NCI-H146 treated with DMSO at 0.1 percent for 48 hours (cell line): ENCODE measurements at regions not wholly inside any gene's neighbourhood (a gene's known extent, or its start where the extent isn't known, plus 50 kb on each side); places are given as distances from the start of the nearest gene placed in this dataset.

Source experiments
- DNase-seq: peaks from one replicate; lab custom pipeline; 2025; ENCODE audit not compliant: unreplicated experiment; lab: John Stamatoyannopoulos, UW

GRCh38 chr14:40204441-40205175 is 772.4 kb upstream of the FBXO33 start:
- no peak for DNase-seq

DNA sequence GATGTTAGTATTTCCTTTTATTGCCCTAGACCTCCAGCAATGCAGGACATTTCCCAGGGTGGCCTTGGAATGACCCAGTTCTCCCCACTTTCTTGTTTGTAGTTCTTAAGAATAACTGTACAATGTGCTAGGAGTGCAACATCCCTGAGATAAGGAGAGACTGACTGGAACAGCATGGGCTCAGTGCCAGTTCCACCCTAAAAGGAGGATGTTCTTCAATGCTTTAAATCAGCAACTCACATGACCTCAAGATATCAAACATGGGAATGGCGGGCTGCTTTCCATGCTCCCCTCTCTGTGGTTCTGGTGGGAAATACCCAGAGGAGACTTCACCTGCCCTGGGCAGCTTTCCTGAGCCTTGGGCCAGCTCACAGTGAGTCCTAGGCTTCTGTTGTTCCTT is 766.9 kb upstream of the FBXO33 start:
- no peak for DNase-seq

- no peak for DNase-seq
Observed at GRCh38 chr14:40197344-40197743, 765.1 kb upstream of the FBXO33 start.

- no peak for DNase-seq
Observed at GRCh38 chr14:40188006-40188405, 755.8 kb upstream of the FBXO33 start.

- DNase-seq: no peak
Observed at GRCh38 chr14:40164083-40164482, 731.9 kb upstream of the FBXO33 start.

GRCh38 chr14:40139657-40140056 is 707.4 kb upstream of the FBXO33 start:
- no peak for DNase-seq

DNA sequence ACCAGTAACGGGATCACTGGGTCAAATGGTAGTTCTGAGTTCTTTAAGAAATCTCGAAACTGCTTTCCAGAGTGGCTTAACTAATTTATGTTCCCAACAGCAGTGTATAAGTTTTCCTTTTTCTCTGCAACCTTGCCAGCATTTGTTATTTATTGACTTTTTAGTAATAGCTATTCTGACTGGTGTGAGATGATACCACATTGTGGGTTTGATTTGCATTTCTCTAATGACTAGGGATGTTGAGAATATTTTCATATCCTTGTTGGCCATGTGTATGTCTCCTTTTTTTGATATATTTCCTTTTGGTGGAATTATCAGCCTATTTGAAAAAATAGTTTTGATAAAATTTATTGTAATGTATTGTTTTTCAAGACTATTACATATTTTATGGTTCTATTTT is 701.2 kb upstream of the FBXO33 start:
- no peak for DNase-seq

DNA sequence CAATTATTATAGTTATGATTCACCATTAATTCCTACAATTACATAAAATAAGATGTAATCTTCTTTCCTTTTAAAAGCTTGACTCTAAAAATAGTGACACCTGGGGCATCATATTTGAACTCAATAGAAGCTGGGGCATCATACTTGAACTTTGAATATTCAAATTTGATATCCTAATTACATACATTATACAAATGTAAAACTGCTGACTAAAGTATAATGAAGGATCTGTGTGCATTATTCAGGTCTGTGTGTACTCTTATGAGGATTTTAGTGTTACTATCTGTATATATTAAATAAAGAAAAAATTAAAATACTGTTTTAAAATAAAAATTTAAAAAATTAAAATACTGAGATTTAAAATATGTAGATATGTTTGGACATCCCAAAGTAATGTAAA is 696.9 kb upstream of the FBXO33 start:
- DNase-seq: no peak

- no peak for DNase-seq
Observed at GRCh38 chr14:40123816-40124215, 691.6 kb upstream of the FBXO33 start.

DNA sequence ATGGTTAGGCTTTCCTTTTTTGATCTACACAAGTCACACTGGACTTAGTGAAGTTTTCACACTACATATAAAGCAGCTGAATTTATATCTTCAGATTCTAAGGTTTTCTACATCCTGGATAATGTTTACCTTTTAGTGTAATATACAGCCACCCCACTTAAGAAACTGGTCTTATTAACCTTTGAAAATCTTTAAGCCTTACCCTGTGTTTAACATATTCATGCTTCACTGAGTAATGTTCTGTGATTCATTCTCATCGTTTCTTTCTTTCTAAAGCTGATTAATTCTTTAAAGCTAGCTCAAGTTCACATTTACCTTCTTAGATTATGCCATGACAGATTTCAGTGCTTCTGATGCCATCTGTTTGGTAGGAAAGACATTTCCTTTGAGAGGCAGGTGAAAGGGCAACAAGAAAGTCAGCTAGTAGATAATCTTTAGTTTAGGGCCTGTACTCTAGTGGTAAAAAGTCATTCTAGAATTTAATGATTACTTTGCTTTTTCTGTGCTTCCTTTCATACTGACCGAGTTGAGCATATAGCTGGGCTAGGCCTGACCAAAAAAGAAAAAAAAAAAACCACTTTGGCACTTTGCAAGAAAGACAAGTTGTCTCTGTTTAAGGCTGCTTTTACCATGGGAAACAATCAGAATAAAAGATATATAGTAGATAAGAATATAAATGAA is 690.9 kb upstream of the FBXO33 start:
- no peak for DNase-seq

GRCh38 chr14:40119765-40120164 is 687.5 kb upstream of the FBXO33 start:
- DNase-seq: no peak

- DNase-seq: no peak
Observed at GRCh38 chr14:40119321-40119720, 687.1 kb upstream of the FBXO33 start.

GRCh38 chr14:40115583-40115982 is 683.4 kb upstream of the FBXO33 start:
- no peak for DNase-seq

GRCh38 chr14:40113671-40114070 is 681.4 kb upstream of the FBXO33 start:
- DNase-seq: no peak

DNA sequence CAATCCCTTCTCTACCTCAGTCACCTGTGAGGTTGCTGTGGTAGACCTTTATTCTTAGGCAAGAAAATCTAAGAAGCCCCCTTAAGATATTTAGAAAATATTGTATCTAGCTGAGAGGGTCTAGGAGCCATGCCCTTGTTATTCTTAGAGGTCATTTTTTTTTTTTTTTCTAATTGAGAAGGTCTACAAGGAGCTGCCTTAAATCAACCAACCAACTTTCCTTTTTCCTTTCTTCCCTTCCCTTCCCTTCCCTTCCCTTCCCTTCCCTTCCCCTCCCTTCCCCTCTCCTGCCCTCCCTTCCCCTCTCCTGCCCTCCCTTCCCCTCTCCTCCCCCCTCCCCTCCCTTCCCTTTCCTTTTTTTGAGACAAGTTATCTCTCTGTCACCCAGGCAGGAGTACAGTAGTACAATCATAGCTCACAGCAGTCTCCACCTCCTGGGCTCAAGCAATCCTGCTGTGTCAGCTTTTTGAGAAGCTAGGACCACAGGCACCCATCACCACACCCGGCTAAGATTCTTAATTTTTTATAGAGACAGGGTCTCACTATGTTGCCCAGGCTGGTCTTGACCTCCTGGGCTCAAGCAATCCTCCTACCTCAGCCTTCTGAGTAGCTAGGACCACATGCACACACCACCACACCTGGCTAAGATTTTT is 668.4 kb upstream of the FBXO33 start:
- DNase-seq: no peak

GRCh38 chr14:40099316-40099715 is 667.1 kb upstream of the FBXO33 start:
- no peak for DNase-seq

DNA sequence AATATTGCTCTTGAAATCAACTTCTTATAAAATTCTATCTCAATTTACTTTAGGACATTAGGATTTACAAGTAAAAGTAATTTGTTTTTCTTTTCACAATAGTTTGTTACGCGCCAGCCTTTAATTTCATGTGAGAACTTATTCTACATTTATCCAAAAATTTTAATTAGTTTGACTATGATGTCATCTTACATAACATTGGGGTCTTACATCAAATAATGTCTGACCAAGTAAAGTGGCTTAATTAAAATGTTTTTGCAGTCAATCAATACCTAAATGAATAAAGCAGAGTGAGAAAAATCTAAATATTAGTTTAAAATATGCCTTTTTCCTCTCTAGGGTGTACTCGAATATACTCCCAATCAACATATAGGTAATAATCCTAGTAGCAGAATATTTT is 666.2 kb upstream of the FBXO33 start:
- DNase-seq: no peak

DNA sequence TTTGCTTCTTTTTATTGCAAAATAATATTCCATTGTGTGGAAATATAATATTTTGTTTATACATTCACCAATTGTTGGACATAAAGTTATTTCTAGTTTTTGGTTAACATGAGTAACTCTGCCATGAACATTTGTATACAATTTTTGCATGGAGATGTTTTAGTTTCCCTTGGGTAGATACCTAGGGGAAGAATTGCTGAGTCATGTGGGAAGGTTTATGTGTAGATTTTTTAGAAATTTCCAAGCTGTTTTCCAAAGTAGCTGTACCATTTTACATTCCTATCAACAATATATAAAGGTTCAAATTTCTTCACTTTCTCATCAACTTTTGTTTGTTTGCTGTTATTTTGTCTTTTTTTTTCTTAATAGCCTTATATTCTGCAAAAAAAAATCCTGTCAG is 664.7 kb upstream of the FBXO33 start:
- no peak for DNase-seq

- no peak for DNase-seq
Observed at GRCh38 chr14:40093800-40094199, 661.6 kb upstream of the FBXO33 start.

- DNase-seq: no peak
Observed at GRCh38 chr14:40074169-40074568, 641.9 kb upstream of the FBXO33 start.

DNA sequence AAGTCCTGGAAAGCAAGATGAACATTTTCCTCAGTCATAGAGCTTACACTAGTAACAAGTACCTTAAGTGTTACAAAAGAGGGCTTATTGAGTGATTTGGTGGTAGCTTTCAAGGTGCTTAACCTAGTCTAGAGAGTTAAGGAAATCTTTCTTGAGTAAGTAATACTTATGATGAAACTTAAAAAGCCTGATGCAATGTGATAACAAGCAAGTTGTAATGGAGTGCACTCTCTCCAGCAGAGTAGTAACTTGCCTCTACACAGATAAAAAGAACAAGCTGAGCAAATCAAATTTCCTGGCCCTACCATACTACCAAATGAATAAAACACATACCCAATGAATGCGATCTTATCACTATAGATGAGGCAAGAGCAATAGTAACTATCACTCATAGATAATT is 639.9 kb upstream of the FBXO33 start:
- DNase-seq: no peak
